ENCODE measurements at regions not wholly inside any gene's neighbourhood (a gene's known extent, or its start where the extent isn't known, plus 50 kb on each side); places are given as distances from the start of the nearest gene placed in this dataset.

GRCh38 chr9:88645879-88646199, 110.9 kb downstream of the NXNL2 start:
- TF ChIP-seq, protein P1, sequence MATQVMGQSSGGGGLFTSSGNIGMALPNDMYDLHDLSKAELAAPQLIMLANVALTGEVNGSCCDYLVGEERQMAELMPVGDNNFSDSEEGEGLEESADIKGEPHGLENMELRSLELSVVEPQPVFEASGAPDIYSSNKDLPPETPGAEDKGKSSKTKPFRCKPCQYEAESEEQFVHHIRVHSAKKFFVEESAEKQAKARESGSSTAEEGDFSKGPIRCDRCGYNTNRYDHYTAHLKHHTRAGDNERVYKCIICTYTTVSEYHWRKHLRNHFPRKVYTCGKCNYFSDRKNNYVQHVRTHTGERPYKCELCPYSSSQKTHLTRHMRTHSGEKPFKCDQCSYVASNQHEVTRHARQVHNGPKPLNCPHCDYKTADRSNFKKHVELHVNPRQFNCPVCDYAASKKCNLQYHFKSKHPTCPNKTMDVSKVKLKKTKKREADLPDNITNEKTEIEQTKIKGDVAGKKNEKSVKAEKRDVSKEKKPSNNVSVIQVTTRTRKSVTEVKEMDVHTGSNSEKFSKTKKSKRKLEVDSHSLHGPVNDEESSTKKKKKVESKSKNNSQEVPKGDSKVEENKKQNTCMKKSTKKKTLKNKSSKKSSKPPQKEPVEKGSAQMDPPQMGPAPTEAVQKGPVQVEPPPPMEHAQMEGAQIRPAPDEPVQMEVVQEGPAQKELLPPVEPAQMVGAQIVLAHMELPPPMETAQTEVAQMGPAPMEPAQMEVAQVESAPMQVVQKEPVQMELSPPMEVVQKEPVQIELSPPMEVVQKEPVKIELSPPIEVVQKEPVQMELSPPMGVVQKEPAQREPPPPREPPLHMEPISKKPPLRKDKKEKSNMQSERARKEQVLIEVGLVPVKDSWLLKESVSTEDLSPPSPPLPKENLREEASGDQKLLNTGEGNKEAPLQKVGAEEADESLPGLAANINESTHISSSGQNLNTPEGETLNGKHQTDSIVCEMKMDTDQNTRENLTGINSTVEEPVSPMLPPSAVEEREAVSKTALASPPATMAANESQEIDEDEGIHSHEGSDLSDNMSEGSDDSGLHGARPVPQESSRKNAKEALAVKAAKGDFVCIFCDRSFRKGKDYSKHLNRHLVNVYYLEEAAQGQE (IDR thresholded peaks at IDR 0.05; ENCODE audit: insufficient read depth in 1 of 2, low read depth in 2 of 2, low read length in 2 of 2) = no peak
- TF ChIP-seq POLR2AphosphoS5 (IDR thresholded peaks at IDR 0.05; ENCODE audit: low read depth, low read length) = no peak
- TF ChIP-seq SIN3A (IDR thresholded peaks at IDR 0.05; ENCODE audit: borderline replicate concordance, insufficient read depth, low read length) = no peak
- no peak for TF ChIP-seq FOXP2 (optimal IDR thresholded peaks at IDR 0.05; ENCODE audit: borderline replicate concordance, extremely low read depth, extremely low read length, insufficient read depth)
- no peak for TF ChIP-seq TAF1 (IDR thresholded peaks at IDR 0.05; ENCODE audit: borderline replicate concordance, insufficient read depth, low read length)

- TF ChIP-seq SIN3A (IDR thresholded peaks at IDR 0.05; ENCODE audit: borderline replicate concordance, insufficient read depth, low read length) (no peak), POLR2AphosphoS5 (IDR thresholded peaks at IDR 0.05; ENCODE audit: low read depth, low read length) (no peak), TAF1 (IDR thresholded peaks at IDR 0.05; ENCODE audit: borderline replicate concordance, insufficient read depth, low read length) (no peak), FOXP2 (optimal IDR thresholded peaks at IDR 0.05; ENCODE audit: borderline replicate concordance, extremely low read depth, extremely low read length, insufficient read depth) (no peak)
- TF ChIP-seq, protein P1 (IDR thresholded peaks at IDR 0.05; ENCODE audit: insufficient read depth in 1 of 2, low read depth in 2 of 2, low read length in 2 of 2) = no peak
Measured at GRCh38 chr9:88646539-88647300, 111.7 kb downstream of the NXNL2 start.

DNA sequence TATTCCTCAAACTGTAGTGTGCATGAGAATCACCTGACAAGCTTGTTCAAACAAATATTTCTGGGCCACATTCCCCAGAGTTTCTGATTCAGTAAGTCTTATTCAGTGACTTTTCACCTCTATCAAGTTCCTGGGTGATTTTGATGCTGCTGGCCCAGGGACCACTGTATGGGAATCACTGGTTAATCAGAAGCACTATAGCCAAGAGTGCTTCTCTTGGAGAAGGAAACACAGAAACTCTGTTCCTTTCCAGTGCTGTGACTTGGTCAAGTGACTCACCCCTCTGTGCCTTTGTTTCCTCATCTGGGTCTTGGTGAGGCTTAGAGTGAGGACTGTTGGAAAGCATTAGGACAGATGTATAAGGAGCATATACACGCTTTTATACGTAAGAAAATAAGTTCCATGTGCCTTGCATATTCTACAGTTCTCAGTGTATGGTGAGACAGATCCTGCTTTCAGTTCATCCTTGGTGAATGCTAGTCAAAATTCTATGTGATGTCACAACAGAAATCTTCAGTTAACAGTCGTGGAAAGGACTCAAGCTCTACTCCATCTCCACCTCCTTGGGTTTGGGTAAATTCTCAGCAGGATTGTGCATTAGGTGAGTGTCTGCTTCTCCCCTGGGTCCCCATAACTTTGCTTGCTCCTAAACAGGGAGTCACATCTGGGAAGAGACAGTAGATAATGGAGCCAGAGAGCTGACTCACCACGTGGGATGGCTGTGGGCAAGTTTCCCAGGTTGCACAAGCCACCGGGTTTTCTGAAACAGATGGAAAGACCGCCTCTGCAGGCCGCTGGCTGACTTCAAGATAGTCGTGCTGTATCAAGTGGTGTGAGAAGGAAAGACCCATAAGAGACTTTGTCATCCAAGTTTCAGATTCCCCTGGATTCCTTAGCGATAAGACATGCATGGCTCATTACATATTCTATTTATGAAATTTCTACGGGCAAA, 117.0 kb downstream of the NXNL2 start:
- no peak for TF ChIP-seq SIN3A (IDR thresholded peaks at IDR 0.05; ENCODE audit: borderline replicate concordance, insufficient read depth, low read length)
- TF ChIP-seq, protein P1 (IDR thresholded peaks at IDR 0.05; ENCODE audit: insufficient read depth in 1 of 2, low read depth in 2 of 2, low read length in 2 of 2) = no peak
- TF ChIP-seq POLR2AphosphoS5 (IDR thresholded peaks at IDR 0.05; ENCODE audit: low read depth, low read length) = no peak
- TF ChIP-seq TAF1 (IDR thresholded peaks at IDR 0.05; ENCODE audit: borderline replicate concordance, insufficient read depth, low read length) = no peak
- TF ChIP-seq FOXP2 (optimal IDR thresholded peaks at IDR 0.05; ENCODE audit: borderline replicate concordance, extremely low read depth, extremely low read length, insufficient read depth) = no peak

DNA sequence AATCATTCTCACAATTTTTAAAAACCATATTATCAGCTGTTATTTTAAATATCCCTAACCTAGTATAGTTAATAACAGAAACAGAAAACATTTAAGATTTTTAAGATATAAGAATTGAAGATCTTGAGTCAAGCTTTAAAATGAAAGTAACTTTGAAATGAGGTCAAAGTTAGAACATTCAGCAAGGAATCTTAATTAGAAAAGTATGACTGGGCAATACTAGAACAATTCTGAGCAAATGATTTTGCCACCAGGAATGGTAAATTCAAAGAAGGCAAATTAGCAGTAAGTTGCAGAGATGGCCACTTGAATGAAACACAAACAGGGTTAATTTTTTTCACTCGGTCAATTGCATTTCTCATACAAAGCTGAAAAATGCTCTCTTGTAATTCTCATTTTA, 117.9 kb downstream of the NXNL2 start:
- TF ChIP-seq, protein P1 (IDR thresholded peaks at IDR 0.05; ENCODE audit: insufficient read depth in 1 of 2, low read depth in 2 of 2, low read length in 2 of 2) = no peak
- TF ChIP-seq TAF1 (IDR thresholded peaks at IDR 0.05; ENCODE audit: borderline replicate concordance, insufficient read depth, low read length) (no peak), SIN3A (IDR thresholded peaks at IDR 0.05; ENCODE audit: borderline replicate concordance, insufficient read depth, low read length) (no peak), FOXP2 (optimal IDR thresholded peaks at IDR 0.05; ENCODE audit: borderline replicate concordance, extremely low read depth, extremely low read length, insufficient read depth) (no peak), POLR2AphosphoS5 (IDR thresholded peaks at IDR 0.05; ENCODE audit: low read depth, low read length) (no peak)

All from PFSK-1 (cell line).